HG02938 (cell line): ENCODE measurements at regions not wholly inside any gene's neighbourhood (a gene's known extent, or its start where the extent isn't known, plus 50 kb on each side); places are given as distances from the start of the nearest gene placed in this dataset.

ENCODE experiments used
- ATAC-seq: cut with Tn5 transposase; IDR thresholded peaks from one replicate; pipeline ENCODE4 v1.9.1; 2021; ENCODE audit warnings: mild to moderate bottlenecking, moderate library complexity; ENCODE audit not compliant: unreplicated experiment

DNA sequence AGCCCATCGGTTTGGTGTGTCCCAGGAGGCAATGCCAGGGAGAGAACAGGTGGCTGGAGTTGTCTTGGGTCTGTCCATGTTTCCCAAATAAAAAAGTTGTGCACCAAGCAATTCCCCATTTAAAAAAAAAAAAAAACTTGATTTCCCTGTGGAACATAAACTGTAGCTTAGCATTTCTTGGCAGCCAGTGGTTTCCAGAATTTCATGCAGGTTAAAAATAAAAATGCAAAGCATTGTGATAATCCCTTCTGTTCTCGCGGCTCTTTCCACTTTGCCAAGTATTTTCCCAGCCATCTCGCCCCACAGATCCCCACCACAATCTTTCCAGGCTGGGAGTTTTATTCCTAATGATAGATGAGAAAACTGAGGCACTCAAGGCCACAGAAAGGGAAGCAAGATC, 51.4 kb upstream of the MSX1 start:
- no peak for ATAC-seq

- no peak for ATAC-seq
Measured at GRCh38 chr4:4805887-4806286, 53.6 kb upstream of the MSX1 start.

GRCh38 chr4:4803912-4804296, 55.6 kb upstream of the MSX1 start:
- no peak for ATAC-seq

DNA sequence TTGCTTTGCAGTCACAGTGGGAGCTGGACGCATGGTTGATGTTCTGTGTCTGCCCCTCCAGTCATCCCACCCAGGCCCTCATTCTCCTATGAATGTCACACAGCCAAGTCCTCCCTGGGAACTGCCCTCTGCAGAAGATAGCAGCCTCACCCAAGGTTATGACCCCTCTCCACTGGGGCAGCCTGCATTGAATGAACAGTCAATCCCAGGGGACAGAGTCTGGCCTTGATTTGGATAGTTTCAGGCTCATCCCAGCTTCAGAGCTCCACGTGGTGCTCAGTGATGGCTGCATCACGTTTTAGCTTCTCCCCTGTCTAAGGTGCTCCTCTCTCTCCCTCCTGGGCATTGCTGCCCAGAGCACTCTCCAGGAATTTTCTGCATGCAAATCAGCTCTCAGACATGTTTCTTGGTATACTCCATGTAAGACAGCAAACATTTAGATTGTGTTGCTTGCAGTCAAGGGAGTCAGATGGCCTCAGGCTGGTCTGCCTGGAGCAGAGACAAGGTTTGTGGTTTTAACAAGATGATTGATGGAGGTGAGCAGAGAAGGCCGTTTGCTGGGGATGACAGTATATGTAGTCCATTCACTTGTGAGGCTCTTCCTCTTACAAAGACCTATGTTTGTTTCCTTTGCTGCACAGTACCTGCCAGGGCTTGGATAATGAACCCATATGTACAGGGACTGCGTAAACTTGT, 56.1 kb upstream of the MSX1 start:
- no peak for ATAC-seq

DNA sequence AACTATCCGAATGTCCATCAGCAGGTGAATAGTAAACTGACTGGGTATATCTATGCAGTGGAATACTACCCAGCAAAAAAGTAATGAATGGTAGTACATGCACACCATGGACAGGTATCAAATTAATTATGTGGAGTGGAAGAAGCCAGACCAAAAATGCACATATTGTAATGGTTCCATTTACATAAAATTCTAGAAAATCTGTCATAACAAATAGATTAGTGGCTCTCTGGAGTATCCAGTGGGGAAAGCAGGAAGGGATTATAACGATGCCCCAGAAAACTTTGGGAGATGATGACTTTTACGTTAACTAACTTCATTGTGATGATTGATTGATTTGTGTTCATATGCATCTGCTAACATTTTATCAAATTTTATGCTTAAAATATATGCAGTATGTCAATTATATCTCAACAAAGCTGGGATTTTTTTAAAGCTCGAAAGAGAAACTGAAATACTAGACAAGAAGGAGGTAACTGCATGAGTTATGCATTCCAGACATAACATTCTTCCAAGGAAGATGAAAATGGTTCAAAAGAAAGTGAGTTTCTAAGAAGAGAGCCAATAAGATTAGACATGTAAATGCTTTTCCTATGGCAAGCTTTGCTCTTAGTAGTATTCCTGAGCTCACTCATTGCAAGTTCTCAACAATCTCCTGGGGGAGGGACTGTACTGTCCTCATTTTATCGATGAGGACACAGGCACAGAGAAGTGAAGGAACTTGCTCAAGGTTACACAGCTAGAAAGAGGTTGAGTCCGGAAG, 58.6 kb upstream of the MSX1 start:
- no peak for ATAC-seq

DNA sequence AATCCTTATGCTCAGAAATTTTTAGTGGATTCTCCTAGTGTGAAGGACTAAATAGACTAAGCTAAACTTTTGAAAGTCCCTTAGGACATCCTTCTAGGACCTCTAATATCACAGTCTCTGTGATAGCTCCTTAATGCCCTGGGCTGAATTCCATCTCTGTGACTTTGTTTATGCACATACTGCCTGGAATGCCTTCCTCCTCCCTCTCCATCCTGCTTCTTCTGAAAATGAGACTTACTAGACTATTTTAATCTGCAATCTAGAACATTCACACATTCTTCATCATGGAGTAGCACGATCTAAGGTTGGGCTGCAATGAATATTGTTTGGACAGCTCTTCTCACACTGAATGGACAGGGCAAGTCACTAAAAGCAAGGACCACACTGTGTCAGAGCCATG, 65.0 kb upstream of the MSX1 start:
- ATAC-seq = no peak

- ATAC-seq = no peak
Measured at GRCh38 chr4:4792466-4792865, 67.0 kb upstream of the MSX1 start.

DNA sequence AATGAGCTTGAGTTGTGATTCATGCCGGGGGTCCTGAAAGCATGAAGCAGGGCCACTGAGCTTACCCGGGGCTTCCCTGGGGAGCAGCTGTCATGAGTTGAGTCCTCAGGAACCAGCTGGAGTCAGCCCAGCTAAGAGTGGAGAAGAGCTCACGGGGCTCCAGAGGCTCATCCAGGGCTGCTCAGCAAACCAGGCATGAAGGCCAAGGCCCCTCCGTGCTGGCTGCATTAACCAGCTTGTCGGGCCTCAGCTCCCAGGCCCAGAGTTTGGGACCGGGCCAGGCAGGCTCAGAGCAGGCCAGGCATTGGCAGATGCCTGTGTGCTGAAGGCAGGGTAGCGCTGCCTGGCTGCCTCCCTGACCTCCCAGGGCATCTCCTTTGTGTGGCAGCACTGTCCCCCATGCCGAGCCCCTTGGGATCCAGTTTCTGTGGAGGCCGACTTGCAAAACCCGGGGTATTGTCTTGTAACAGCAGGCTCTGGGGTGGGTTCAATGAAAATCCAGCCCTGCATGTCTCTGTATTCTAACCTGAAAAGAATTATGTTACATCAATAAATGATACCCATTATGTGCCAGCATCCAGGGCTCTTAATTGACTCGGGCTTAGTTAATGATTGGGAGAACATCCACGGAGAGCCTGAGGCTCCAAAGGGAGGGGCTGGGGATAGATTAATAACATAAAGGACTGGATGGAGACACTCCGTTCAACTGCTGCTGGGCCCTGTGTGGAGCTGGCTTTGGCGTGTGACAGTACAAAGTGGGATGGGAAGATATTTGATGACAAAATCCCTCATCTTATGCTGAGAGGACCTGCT, 68.0 kb upstream of the MSX1 start:
- ATAC-seq = no peak

- ATAC-seq = no peak
Measured at GRCh38 chr4:4789462-4789861, 70.0 kb upstream of the MSX1 start.

- ATAC-seq = no peak
Measured at GRCh38 chr4:4788573-4788972, 70.9 kb upstream of the MSX1 start.

DNA sequence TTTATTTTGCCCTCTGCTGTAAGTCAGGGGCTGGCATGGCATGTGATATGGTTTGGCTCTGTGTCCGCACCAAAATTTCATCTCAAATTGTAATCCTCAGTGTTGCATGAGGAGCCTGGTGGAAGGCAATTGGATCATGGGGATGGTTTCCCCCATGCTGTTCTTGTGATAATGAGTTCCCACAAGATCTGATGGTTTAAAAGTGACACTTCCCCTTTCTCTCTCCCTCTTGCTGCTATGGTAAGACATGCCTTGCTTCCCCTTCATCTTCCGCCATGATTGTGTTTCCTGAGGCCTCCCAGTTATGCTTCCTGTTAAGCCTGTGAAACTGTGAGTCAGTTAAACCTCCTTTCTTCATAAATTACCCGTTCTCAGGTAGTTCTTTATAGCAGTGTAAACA, 72.0 kb upstream of the MSX1 start:
- no peak for ATAC-seq

GRCh38 chr4:4784379-4784778, 75.1 kb upstream of the MSX1 start:
- ATAC-seq = no peak

DNA sequence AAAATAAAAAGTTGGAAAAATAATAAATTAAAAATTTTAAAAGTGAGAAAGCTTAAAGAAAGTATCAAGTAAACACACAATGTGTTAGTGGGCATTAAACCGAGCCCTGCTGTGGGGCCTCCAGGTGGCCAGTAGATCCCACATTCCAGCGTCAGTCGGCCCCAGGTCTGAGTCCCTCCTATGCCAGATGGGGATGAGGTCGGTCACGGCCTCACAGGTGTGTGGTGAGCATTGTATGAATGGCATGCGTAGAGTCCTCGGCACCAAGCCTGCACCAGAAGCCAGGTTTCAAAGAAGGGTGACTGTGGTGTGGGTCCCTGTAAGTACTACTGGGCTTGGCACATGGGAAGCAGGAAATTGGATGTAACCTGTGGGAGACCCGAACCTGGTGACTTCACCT, 75.6 kb upstream of the MSX1 start:
- no peak for ATAC-seq

GRCh38 chr4:4782969-4783368, 76.5 kb upstream of the MSX1 start:
- ATAC-seq = no peak

GRCh38 chr4:4781936-4782707, 77.3 kb upstream of the MSX1 start:
- ATAC-seq = no peak

GRCh38 chr4:4780729-4781244, 78.7 kb upstream of the MSX1 start:
- ATAC-seq = no peak

GRCh38 chr4:4779486-4779885, 80.0 kb upstream of the MSX1 start:
- ATAC-seq = no peak

- no peak for ATAC-seq
Measured at GRCh38 chr4:4779054-4779453, 80.4 kb upstream of the MSX1 start.

GRCh38 chr4:4778554-4778953, 80.9 kb upstream of the MSX1 start:
- ATAC-seq = no peak

GRCh38 chr4:4776934-4777333, 82.5 kb upstream of the MSX1 start:
- ATAC-seq = no peak

- ATAC-seq = no peak
Measured at GRCh38 chr4:4776335-4776734, 83.1 kb upstream of the MSX1 start.
